Natural killer cell (primary cell): ENCODE measurements at regions not wholly inside any gene's neighbourhood (a gene's known extent, or its start where the extent isn't known, plus 50 kb on each side); places are given as distances from the start of the nearest gene placed in this dataset.

Experiments used
- ATAC-seq, 3 donors: fragments of 150-1000 bp in 2 of 3; fragments of 200-7000 bp in 1 of 3; cut with Tn5 transposase; 1 replicate in 1 of 3; 2 replicates in 2 of 3; pipeline ENCODE4 v1.10.0; 2021; ENCODE audit warnings: mild to moderate bottlenecking in 2 of 3, moderate library complexity in 2 of 3
- DNase-seq, 2 donors: peaks; one replicate each; pipeline versions ENCODE4 v3.0.0 to v3.0.0-alpha.2; 2013 to 2021; ENCODE audit warnings: mixed read lengths in 1 of 2
- H3K27ac ChIP-seq: one replicate; pipeline ENCODE4 v1.5.1; 2013; ENCODE audit warnings: mild to moderate bottlenecking, low read length
- H3K27me3 ChIP-seq: one replicate; pipeline ENCODE4 v1.6.1; 2013; ENCODE audit warnings: low read length; ENCODE audit not compliant: control insufficient read depth, insufficient read depth
- H3K36me3 ChIP-seq: one replicate; pipeline ENCODE4 v1.6.1; 2013; ENCODE audit warnings: low read length; ENCODE audit not compliant: control insufficient read depth, insufficient read depth
- H3K4me1 ChIP-seq: one replicate; pipeline ENCODE4 v1.6.1; 2013; ENCODE audit warnings: low read length; ENCODE audit not compliant: control insufficient read depth, insufficient read depth
- H3K4me3 ChIP-seq: one replicate; pipeline ENCODE4 v1.5.1; 2013; ENCODE audit warnings: low read length
- H3K9me3 ChIP-seq: one replicate; pipeline ENCODE4 v1.6.1; 2013; ENCODE audit warnings: low read length; ENCODE audit not compliant: control insufficient read depth, insufficient read depth
- H3K27ac Mint-ChIP-seq, 2 donors: one replicate each; pipeline ENCODE4 v1.8.0; 2022; ENCODE audit warnings: mild to moderate bottlenecking in 2 of 2, mixed read lengths in 2 of 2, moderate library complexity in 1 of 2
- H3K27me3 Mint-ChIP-seq, 2 donors: one replicate each; pipeline ENCODE4 v1.8.0; 2022; ENCODE audit warnings: low read depth in 2 of 2, mixed read lengths in 2 of 2
- H3K36me3 Mint-ChIP-seq: one replicate; pipeline ENCODE4 v1.8.0; 2022; ENCODE audit warnings: mixed read lengths
- H3K4me1 Mint-ChIP-seq, 2 donors: one replicate each; pipeline ENCODE4 v1.8.0; 2022; ENCODE audit warnings: mixed read lengths in 2 of 2
- H3K4me3 Mint-ChIP-seq: one replicate; pipeline ENCODE4 v1.8.0; 2022; ENCODE audit warnings: mild to moderate bottlenecking, moderate library complexity, mixed read lengths
- H3K9me3 Mint-ChIP-seq, 2 donors: one replicate each; pipeline ENCODE4 v1.8.0; 2022; ENCODE audit warnings: mixed read lengths in 2 of 2
- WGBS: methylation state at CpG from one replicate; pipeline ENCODE4 v1.1.7; 2013; ENCODE audit warnings: missing lambda C conversion rate; ENCODE audit not compliant: insufficient coverage; 5-methylcytosine and 5-hydroxymethylcytosine counted together
- intact Hi-C: fragments of 100-400 bp; cut with micrococcal nuclease; formaldehyde crosslinking; loops from one replicate; pipeline ENCODE4 v1.14.2; 2022
- TF ChIP-seq, protein P1 (sequence below): fragments of 200-600 bp; IDR thresholded peaks from one replicate; pipeline ENCODE4 v1.8.0; 2022; ENCODE audit warnings: antibody characterized with exemption

DNA sequence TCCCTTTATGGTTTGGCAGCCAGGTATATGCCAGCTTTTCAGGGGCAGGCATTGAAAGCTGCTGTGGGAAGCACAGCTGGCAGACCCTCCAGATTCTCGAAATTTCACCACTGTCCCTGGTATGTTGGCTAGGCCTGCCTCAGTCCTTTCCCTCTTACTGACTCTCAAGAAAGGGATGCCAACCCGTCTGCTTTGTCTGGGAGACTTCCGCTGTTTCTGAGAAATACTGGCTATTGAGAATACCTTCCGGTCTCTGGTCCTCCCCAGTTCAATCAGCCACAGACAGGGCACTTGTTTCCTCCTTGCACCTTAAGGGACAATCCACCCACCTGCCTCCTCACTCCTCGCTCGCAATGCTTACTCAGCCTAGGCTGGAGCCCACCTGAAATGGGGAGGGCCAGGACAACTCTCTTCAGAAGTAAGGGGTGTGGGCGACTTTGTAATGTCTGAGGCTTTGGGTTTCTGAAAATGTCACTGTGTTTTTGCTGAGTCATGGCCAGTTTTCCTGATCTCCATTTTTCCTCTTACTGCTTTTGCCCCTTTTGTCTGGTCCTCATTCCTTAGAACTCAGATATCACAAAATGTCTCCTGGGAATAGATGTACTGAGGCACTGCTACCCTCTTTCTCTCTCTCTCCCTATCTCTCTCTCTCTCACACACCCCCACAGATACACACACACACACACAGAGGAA is 571.1 kb downstream of the TNS1 start:
- H3K27ac ChIP-seq: no peak overlapping the region
- TF ChIP-seq, protein P1, sequence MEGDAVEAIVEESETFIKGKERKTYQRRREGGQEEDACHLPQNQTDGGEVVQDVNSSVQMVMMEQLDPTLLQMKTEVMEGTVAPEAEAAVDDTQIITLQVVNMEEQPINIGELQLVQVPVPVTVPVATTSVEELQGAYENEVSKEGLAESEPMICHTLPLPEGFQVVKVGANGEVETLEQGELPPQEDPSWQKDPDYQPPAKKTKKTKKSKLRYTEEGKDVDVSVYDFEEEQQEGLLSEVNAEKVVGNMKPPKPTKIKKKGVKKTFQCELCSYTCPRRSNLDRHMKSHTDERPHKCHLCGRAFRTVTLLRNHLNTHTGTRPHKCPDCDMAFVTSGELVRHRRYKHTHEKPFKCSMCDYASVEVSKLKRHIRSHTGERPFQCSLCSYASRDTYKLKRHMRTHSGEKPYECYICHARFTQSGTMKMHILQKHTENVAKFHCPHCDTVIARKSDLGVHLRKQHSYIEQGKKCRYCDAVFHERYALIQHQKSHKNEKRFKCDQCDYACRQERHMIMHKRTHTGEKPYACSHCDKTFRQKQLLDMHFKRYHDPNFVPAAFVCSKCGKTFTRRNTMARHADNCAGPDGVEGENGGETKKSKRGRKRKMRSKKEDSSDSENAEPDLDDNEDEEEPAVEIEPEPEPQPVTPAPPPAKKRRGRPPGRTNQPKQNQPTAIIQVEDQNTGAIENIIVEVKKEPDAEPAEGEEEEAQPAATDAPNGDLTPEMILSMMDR: no peak
- H3K9me3 ChIP-seq: no peaks in the 10 kb centered on the region
- no peak for DNase-seq
- H3K4me1 ChIP-seq: peaks cover 21% of the 10 kb centered on the region
- H3K27me3 ChIP-seq: peaks cover 12% of the 10 kb centered on the region
- intact Hi-C loops: no loop called here
- H3K36me3 ChIP-seq: no peaks in the 10 kb centered on the region
- H3K4me3 ChIP-seq: no peak overlapping the region
- WGBS: 72% methylated on average over 7 of the region's 7 CpGs
- Mint-ChIP-seq H3K27me3 (peaks cover 31 to 73% of the 10 kb centered on the region in 2 donors), H3K36me3 (no peaks in the 10 kb centered on the region), H3K27ac (no peak overlapping the region), H3K9me3 (no peaks in the 10 kb centered on the region), H3K4me3 (no peak overlapping the region), H3K4me1 (peaks cover 33 to 36% of the 10 kb centered on the region in 2 donors)
- ATAC-seq: no peak

DNA sequence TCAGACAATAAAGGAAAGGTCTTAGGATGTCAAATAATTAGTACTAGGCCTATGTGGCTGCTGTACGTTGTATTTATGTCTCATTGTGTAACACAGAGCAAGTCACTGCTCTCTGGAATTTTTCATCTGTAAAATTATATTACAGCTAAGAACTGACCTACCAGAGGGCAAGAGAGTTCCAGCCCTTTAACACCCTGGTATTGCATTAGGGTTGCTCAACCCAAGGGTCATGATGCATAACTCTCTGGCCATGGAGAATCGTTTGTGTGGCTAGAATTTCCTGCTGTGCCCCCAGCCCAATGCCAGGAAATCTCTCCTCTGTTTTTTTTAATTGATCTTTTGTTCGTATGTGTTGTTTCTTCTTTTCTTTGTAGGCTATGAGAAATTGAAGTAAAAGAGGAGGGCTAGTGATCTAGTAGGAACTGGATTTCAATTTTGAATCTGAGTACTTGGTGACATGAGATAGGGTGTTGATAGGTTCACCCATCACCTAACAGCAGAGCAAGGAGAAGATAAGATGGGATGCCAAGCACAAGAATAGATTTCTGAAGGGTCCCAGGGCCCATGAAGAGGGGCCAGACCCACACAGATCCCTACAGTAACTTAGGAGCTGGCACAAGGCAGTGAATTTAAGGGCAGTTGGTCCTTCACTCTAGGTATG is 571.2 kb upstream of the TNP1 start:
- H3K9me3 ChIP-seq: no peaks in the 10 kb centered on the region
- no peak overlapping the region for H3K4me3 Mint-ChIP-seq
- no peaks in the 10 kb centered on the region for H3K9me3 Mint-ChIP-seq
- H3K27ac Mint-ChIP-seq: no peak overlapping the region
- WGBS: 73% methylated on average over 2 of the region's 3 CpGs
- H3K36me3 ChIP-seq: no peaks in the 10 kb centered on the region
- H3K36me3 Mint-ChIP-seq: no peaks in the 10 kb centered on the region
- TF ChIP-seq, protein P1: no peak
- no peak for ATAC-seq
- peaks cover 21% of the 10 kb centered on the region for H3K4me1 ChIP-seq
- peaks cover 25 to 66% of the 10 kb centered on the region in 2 donors for H3K27me3 Mint-ChIP-seq
- H3K27ac ChIP-seq: no peak overlapping the region
- no peak for DNase-seq
- no peak overlapping the region for H3K4me3 ChIP-seq
- H3K27me3 ChIP-seq: peaks cover 7% of the 10 kb centered on the region
- H3K4me1 Mint-ChIP-seq: peaks cover 29 to 31% of the 10 kb centered on the region in 2 donors
- intact Hi-C loops: no loop called here

DNA sequence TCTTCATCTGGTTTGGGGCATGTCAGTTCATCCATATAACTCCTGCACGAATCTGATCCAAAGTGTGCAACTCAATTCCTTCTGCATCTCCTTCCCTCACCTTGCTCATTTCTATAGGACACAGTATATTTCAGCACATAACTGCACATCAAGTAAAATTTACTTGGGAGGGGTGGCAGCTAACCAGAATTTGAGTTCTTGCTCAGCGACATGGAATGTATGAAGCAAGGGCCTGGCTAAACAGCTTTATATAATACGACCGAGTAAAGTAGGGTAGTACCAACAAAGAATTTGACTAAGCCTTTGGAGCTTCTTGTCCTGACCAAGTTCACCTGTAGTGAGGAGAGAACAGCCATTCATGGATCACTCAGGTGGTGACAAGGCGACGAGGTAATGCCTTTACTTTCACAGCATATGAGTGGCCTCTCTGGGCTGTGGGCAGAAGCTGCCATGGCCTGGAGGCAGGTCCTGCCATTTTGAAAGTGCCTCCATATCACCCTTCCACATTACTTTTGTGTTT is 570.2 kb upstream of the TNP1 start:
- intact Hi-C loops: no loop called here
- no peak overlapping the region for H3K4me3 ChIP-seq
- peaks cover 21 to 28% of the 10 kb centered on the region in 2 donors for H3K4me1 Mint-ChIP-seq
- no peaks in the 10 kb centered on the region for H3K9me3 Mint-ChIP-seq
- TF ChIP-seq, protein P1: no peak
- H3K36me3 Mint-ChIP-seq: no peaks in the 10 kb centered on the region
- ATAC-seq (no peak), DNase-seq (no peak)
- peaks cover 24 to 57% of the 10 kb centered on the region in 2 donors for H3K27me3 Mint-ChIP-seq
- H3K4me3 Mint-ChIP-seq: no peak overlapping the region
- H3K27ac ChIP-seq: no peak overlapping the region
- H3K36me3 ChIP-seq: no peaks in the 10 kb centered on the region
- peaks cover 7% of the 10 kb centered on the region for H3K27me3 ChIP-seq
- 95% methylated on average over 6 of the region's 6 CpGs for WGBS
- no peak overlapping the region for H3K27ac Mint-ChIP-seq
- peaks cover 17% of the 10 kb centered on the region for H3K4me1 ChIP-seq
- H3K9me3 ChIP-seq: no peaks in the 10 kb centered on the region
